LNCaP clone FGC (cell line): ENCODE measurements at regions not wholly inside any gene's neighbourhood (a gene's known extent, or its start where the extent isn't known, plus 50 kb on each side); places are given as distances from the start of the nearest gene placed in this dataset.
A peak's percentile ranks its signal among the peaks of the same experiment; 100 is the strongest.

Source experiments
- DNase-seq: peaks from one replicate; pipeline ENCODE4 v3.0.0-alpha.2; 2011; ENCODE audit warnings: low read depth
- H3K4me3 ChIP-seq: 2 replicates; pipeline ENCODE4 v1.5.1; 2011; ENCODE audit warnings: mild to moderate bottlenecking, low read depth, low read length, control low read depth
- TF ChIP-seq, protein P1 (sequence below): IDR thresholded peaks from 2 replicates; pipeline ENCODE4 v1.5.1; 2012; ENCODE audit warnings: mild to moderate bottlenecking; ENCODE audit not compliant: control insufficient read depth, insufficient read depth; ENCODE audit errors: extremely low read depth

DNA sequence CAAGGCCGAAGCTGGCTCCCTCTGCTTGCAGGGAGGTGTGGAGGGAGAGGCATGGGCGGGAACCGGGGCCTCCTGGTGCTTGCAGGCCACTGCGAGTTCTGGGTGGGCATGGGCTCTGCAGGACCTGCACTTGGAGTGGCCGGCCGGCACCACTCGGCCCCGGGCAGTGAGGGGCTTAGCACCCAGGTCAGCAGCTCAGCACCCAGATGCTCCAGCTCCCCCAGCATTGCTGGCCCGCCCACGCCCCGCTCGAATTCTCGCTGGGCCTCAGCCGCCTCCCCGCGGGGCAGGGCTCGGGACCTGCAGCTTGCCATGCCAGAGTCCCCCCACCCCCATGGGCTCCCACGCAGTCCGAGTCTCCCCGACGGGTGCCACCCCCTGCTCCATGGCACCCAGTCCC, 176.2 kb upstream of the FAM98A start:
- H3K4me3 ChIP-seq, result no peak overlapping the region
- TF ChIP-seq, protein P1, sequence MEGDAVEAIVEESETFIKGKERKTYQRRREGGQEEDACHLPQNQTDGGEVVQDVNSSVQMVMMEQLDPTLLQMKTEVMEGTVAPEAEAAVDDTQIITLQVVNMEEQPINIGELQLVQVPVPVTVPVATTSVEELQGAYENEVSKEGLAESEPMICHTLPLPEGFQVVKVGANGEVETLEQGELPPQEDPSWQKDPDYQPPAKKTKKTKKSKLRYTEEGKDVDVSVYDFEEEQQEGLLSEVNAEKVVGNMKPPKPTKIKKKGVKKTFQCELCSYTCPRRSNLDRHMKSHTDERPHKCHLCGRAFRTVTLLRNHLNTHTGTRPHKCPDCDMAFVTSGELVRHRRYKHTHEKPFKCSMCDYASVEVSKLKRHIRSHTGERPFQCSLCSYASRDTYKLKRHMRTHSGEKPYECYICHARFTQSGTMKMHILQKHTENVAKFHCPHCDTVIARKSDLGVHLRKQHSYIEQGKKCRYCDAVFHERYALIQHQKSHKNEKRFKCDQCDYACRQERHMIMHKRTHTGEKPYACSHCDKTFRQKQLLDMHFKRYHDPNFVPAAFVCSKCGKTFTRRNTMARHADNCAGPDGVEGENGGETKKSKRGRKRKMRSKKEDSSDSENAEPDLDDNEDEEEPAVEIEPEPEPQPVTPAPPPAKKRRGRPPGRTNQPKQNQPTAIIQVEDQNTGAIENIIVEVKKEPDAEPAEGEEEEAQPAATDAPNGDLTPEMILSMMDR, result no peak
- no peak for DNase-seq

DNA sequence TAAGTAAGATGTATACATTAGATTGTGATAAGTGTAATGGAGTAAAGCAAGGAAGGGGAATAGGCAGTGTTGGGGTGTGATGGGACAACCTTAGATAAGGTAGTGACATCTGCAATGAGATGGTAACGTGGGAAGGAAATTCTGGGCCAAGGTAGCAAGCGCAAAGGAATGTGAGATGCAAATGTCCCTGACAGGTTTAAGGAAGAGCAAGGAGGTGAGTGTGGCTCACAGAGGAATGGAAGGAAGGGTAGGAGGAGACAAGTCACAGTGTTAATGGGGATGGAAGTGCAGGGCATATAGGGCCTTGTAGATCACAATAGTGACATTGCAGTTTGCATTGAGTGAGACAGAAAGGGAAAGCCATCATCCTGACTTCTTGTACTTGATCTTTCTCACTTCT, 170.9 kb upstream of the FAM98A start:
- H3K4me3 ChIP-seq, result no peak overlapping the region
- no peak for DNase-seq
- TF ChIP-seq, protein P1, result no peak

DNA sequence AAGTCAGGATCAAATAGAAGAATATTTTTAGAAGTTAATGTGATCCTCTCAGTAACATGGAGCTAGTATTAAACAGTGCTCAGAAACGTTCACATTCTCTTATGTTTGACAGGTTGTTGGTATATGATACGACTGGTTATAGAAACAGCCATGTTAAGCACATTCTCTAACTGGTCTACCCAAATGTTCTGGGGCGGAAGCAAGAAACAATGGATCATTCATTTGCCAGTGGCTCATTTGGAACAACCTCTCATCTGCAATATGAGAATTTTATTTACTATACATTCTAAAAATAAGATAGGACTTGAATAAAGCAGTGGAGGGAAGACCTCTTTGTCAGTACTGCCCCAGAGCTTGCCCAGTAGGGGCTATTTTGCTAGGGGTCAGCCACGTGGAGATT, 167.1 kb upstream of the FAM98A start:
- H3K4me3 ChIP-seq, result no peak overlapping the region
- TF ChIP-seq, protein P1, result no peak
- DNase-seq, result no peak

DNA sequence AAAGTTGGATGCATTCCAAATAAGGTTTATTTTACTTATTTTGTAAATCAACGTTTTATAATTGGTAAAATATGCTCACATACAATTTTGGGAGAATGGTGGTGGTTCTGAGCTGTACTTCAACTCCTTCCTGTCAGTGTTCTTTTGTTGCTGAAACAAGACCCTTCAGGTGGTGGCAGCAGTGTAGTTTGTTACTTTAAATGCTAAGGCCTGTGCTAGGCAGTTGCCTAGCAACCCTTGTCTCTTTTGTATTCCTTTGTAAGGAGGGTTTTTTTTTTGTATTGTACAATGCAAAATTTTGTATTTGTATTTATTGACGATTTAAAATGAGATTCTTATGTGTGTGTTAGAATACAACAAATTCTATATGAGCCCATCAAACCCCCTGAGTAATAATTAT, 166.0 kb upstream of the FAM98A start:
- H3K4me3 ChIP-seq, result no peak overlapping the region
- DNase-seq, result no peak
- TF ChIP-seq, protein P1, result 0 out of 2 replicates have a peak, but pooled peaks have one; percentile 12

DNA sequence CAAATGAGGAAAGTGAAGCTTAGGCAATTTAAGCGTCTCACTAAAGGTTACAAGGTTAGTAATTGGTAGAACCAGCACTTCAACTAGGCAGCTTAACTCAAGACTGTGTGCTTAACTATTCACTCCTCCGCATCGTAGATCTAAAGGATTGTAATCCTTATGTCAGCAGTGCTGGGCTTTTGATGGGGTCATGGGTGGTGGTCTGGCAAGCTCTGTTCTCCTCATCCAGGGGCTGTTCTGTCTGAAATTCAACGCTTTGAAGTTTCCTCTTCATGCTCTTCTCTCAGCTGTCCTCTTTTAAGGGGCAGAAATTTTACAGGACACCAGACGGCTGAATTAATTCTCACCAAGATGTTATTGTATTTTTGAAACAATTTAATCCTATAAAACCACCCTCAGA, 165.5 kb upstream of the FAM98A start:
- DNase-seq, result no peak
- H3K4me3 ChIP-seq, result no peak overlapping the region
- TF ChIP-seq, protein P1, result no peak

DNA sequence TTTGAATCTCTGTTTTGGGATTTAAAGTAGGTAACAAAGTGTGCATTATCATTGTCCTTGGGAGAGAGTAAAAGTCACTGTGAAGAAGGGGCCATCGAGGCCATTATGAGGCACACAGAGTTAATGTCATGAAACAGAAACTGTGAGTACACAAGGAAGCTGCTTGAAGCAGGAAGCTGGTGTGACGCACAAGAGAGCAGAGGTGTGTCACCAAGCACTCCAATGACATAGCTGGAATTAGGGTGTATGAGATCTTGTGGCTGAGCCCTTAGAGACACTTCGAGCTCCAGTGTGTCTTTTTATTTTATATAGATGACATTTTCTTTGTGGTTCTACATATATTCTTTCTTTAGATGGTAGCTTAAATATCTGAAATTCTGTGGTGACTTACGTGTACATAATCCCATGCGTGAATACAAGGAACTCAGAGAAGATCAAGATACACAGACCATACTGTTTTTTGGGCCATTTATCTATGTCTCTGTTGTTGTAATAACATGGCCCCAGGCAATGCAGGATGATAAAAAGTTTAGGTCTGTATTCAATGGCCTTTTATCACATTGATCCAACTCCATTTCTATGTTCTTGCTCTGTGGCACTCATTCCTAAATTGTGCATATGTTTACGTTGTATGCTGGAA, 164.7 kb upstream of the FAM98A start:
- no peak for DNase-seq

More for the DNA sequence above, 164.7 kb upstream of the FAM98A start:
- H3K4me3 ChIP-seq, result no peak overlapping the region
- TF ChIP-seq, protein P1, result no peak
